ENCODE measurements at regions not wholly inside any gene's neighbourhood (a gene's known extent, or its start where the extent isn't known, plus 50 kb on each side); places are given as distances from the start of the nearest gene placed in this dataset.

DNA sequence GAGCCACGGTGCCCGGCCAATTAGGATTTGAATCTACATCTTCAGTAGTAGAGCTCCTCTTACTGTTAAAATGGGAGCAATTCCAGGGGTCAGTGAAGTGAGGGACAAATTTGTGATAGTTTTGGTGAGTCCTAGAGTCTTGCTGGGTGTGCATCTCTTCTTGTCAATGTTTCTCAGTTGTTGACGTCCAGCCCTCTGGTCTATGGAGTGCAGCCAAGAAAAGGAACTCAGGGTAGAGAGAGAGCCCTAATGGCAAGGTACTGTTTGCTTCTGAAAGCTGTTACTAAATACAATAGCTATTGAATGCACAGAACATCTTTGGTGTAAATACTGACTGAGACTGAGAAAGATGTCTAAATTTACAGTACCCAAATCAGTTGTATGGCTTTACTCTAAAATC is 282.5 kb upstream of the SALL1 start:
- TF ChIP-seq, protein P1, sequence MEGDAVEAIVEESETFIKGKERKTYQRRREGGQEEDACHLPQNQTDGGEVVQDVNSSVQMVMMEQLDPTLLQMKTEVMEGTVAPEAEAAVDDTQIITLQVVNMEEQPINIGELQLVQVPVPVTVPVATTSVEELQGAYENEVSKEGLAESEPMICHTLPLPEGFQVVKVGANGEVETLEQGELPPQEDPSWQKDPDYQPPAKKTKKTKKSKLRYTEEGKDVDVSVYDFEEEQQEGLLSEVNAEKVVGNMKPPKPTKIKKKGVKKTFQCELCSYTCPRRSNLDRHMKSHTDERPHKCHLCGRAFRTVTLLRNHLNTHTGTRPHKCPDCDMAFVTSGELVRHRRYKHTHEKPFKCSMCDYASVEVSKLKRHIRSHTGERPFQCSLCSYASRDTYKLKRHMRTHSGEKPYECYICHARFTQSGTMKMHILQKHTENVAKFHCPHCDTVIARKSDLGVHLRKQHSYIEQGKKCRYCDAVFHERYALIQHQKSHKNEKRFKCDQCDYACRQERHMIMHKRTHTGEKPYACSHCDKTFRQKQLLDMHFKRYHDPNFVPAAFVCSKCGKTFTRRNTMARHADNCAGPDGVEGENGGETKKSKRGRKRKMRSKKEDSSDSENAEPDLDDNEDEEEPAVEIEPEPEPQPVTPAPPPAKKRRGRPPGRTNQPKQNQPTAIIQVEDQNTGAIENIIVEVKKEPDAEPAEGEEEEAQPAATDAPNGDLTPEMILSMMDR (IDR thresholded peaks at IDR 0.05; ENCODE audit: insufficient read depth, missing control alignments): no peak
- FAIRE-seq (no peak), DNase-seq (ENCODE audit: insufficient read length, low spot score) (no peak)

DNA sequence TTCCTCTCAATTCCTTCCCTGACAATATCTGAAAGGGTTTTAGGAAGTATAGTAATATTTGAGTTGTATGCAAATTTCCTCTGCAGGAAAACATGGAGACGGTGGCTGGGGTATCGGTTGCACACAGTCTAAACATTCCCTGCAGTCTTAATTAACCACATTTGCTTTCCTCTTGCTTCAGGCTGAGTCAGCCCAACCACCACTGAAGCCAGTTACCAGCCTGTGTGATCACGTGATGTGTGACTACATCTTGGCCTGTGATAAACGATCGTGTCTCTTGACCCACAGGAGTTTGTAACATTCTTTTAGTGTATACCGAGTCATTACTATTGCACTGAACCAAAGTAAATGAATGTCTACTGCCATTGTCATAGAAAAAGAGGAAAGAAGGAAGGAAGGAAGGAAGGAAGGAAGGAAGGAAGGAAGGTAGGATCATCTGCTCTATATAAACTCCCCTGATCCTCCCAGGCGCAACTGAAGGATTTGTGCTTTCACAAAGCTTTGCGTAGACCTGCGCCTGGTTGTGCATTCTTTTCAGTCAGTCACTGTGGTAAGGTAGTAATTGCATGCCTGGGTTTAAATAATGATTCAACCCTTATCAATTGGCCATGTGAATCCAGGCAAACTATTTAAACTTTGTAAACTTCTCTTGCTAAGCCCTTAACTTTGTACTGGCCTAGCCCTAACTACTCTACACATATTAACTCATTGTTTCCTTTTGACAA is 280.6 kb upstream of the SALL1 start:
- TF ChIP-seq, protein P1 (IDR thresholded peaks at IDR 0.05; ENCODE audit: insufficient read depth, missing control alignments): no peak
- DNase-seq (ENCODE audit: insufficient read length, low spot score) (no peak), FAIRE-seq (no peak)

DNA sequence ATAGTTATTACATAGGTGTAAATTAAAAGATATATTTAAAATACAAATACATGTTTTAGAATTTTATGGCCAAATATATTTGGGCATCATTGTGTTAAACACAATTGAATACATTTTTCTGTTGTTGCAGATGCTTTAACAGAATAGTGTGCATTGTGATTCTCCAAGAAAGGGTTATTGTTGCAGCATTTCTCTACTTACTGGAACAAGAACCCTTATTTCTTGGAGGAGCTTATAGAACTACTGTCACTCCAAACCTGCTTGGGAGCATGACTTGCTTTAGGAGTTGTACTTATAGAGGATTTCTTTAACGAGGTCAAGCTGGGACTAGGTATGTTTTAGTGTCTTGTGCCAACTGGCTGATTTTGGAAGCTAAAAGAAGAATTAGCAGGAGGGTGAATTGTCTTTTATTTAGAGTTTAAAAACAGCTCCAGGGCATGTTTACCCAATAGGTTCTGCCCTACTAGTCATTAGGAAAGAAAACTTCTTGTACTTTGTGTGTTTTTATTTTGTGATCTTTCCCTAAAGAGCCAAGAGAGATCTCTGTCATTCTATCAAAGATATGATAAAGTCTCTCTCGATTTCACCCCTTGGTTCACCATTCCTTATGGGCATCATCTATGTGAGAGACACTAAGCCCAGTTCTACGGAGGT is 279.8 kb upstream of the SALL1 start:
- TF ChIP-seq, protein P1 (IDR thresholded peaks at IDR 0.05; ENCODE audit: insufficient read depth, missing control alignments): no peak
- no peak for DNase-seq (ENCODE audit: insufficient read length, low spot score)

DNA sequence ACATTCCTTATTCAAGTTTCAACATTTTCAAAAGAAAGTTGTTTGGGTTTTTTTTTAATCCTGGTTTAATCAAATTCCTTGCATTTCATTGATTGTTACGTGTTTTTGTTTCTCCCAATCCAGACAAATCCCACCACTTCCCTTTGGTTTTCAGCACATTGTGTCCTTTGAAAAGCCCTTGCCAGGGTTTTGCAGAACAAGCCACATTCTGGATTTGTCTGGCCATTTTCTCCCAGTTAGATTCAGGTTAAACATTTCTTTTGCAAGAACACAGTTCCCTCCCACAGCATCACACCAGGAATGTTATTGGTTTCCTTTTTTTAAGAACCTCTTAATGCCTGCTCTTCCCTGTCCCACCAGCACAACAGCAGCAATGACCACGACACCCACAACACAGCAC is 278.0 kb upstream of the SALL1 start:
- DNase-seq (ENCODE audit: insufficient read length, low spot score) (no peak), FAIRE-seq (no peak)
- TF ChIP-seq, protein P1 (IDR thresholded peaks at IDR 0.05; ENCODE audit: insufficient read depth, missing control alignments): no peak

More for the DNA sequence above, 279.8 kb upstream of the SALL1 start:
- FAIRE-seq: no peak

DNA sequence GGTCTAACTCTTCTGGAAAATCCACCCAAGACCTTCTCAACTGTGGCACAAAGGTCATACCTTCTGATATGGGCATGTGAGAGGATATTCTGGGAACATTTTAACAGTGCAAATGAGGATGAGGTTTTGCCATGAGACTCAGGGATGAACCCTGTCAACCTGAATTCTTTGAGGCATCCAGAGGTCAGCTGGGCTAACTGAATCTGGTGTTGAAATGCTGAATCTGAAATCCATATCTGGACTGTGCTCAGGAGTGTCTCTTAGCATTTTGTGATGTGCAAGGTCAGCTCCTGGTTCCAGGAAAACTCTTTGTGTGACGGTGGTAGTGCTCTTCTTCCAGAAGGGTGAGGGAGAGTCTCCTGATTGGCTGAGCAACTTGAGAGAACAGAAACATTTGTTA is 276.0 kb upstream of the SALL1 start:
- DNase-seq (ENCODE audit: insufficient read length, low spot score) (no peak), FAIRE-seq (no peak)
- TF ChIP-seq, protein P1 (IDR thresholded peaks at IDR 0.05; ENCODE audit: insufficient read depth, missing control alignments): no peak

DNA sequence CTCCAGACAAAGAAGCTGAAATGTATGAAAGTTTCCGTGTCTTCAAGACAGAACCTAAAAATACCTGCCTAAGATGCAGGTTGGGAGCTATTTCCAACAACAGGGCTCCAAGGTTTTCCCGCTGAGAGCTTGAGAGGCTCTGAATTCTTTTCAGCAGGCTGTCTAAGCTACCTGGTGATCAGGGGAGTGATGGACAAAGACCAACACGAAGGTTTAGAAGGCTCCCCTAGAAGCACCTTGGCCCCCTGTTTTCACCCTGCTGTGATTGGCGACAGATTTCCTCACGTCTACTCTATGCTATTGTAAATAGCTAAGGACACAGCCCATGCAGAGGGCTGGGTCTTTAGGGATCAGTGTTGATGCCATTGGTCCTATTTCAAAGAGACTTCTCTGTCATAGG is 275.2 kb upstream of the SALL1 start:
- FAIRE-seq: no peak
- TF ChIP-seq, protein P1 (IDR thresholded peaks at IDR 0.05; ENCODE audit: insufficient read depth, missing control alignments): no peak
- no peak for DNase-seq (ENCODE audit: insufficient read length, low spot score)

DNA sequence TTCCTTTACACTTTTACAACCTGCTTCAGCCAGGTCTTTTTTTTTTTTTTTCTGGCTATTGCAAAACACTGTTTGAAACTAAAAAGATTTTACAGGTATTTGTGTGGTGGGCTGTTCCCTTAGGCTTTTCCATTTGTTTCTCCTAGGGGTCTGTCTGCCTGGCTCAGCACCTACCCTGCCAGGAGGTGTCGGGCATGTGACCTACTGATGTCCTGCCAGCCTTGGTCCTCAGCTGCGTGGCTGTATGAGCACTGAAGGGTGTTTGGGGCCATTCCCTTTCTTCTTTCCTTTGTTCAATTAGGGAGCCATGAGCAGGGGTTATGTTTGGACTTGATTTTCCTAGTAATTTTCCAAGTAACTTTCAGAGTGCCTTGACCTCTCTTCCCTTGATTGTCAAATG is 269.2 kb upstream of the SALL1 start:
- TF ChIP-seq, protein P1 (IDR thresholded peaks at IDR 0.05; ENCODE audit: insufficient read depth, missing control alignments): no peak
- FAIRE-seq: no peak

More for the DNA sequence above, 269.2 kb upstream of the SALL1 start:
- DNase-seq (ENCODE audit: insufficient read length, low spot score): no peak
